CD1c-positive myeloid dendritic cell (primary cell): ENCODE measurements at regions not wholly inside any gene's neighbourhood (a gene's known extent, or its start where the extent isn't known, plus 50 kb on each side); places are given as distances from the start of the nearest gene placed in this dataset.
"Not testable (repeated sequence)": the region's sequence is repeated elsewhere in the genome, so short reads cannot be mapped to it uniquely, and the experiment has no call there.

ENCODE experiments used
- DNase-seq: peaks from one replicate; pipeline ENCODE4 v3.0.0-alpha.2; 2016; ENCODE audit errors: extremely low spot score

GRCh38 chr12:18794000-18794399 is 56.1 kb downstream of the CAPZA3 start:
- DNase-seq, result no peak

DNA sequence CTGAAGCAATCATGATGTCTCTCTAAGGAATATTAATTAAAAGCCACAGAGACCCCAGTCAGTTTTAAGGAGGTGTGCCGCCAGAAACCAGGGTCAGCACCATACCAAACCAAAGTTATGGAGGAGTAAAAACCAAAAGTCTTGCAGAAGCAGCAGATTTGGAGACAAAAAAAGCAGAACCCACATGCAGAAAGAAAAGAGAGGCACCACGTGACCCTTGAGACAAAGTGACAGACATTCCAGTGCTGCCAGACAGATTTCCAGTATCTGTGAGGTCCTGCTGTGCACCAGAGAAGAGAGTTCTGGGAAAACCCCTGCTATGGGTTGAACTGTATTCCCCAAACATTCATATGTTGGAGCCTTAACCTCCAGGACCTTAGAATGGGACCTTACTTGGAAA is 59.7 kb downstream of the CAPZA3 start:
- DNase-seq, result no peak

- DNase-seq, result no peak
Measured at GRCh38 chr12:18798535-18799361, 60.8 kb downstream of the CAPZA3 start.

DNA sequence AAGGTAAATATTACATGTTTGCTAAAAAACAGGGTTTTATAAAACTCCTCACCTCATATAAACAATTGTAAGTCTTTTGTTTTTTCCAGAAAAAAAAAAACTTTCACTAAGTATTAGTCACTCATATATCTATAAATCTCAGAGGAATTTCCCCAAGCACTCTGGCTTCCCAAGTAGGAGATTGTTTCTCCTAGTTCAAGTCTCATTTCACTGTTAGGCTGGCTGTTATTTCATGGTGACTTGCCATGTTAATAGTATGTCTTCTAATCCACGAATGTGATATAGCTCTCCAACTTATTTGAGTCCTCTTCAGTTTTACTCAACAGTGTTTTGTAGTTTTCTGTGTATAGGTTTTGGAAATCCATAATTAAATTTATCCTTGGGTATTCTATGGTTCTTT is 61.6 kb downstream of the CAPZA3 start:
- DNase-seq, result no peak

DNA sequence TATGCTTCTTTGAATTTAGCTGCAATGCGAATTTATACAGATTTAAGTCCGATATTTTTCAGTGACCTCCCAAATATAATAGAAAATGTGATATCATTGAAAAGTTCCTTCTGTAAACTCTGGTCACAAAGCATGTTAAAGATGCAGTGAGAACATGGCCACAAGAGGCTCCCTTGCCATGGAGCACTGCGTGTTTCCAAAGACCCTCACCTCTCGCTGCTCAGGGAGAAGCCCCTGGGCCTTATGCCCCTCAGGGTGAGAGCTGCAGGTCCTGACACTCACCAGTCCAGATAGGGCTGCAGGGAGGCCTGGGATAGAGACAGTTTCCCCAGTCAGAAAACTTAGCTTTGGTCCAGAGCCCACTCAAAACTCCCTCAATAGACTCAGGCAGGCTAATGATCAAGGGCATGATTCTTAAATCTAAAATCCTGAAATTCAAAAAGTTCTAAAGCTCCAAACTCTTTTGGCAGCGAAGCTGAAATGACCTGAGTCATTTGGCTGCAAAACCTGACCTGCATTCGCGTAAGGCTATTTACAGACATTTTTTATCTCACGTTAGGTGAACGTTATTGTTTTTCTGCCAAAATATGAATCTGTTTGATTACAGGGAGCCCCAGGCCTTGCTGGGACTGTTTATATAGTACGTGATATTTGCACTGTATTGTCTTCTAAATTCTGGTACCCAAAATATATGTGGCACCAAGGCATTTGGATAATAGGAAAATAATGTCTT is 67.8 kb downstream of the CAPZA3 start:
- DNase-seq, result no peak

GRCh38 chr12:18807714-18808113 is 69.8 kb downstream of the CAPZA3 start:
- no peak for DNase-seq

DNA sequence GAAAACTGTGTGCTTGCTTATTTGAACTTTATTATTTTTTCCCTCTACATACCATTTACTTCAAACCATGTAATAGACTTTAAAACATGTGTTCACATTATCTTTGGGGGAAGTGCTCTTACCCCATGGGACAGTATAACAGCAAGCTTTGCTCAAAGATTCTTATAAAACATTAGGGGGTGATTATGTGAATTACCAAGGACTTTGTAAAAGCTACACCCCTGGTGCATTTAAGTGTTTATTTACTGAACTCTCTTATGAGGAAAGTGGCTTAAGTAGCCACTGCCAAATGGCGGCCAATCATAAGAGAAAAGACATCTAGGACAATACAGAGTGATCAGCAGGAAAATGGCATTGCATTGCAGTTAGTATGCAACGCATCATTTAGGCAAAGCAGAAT is 70.3 kb downstream of the CAPZA3 start:
- no peak for DNase-seq

DNA sequence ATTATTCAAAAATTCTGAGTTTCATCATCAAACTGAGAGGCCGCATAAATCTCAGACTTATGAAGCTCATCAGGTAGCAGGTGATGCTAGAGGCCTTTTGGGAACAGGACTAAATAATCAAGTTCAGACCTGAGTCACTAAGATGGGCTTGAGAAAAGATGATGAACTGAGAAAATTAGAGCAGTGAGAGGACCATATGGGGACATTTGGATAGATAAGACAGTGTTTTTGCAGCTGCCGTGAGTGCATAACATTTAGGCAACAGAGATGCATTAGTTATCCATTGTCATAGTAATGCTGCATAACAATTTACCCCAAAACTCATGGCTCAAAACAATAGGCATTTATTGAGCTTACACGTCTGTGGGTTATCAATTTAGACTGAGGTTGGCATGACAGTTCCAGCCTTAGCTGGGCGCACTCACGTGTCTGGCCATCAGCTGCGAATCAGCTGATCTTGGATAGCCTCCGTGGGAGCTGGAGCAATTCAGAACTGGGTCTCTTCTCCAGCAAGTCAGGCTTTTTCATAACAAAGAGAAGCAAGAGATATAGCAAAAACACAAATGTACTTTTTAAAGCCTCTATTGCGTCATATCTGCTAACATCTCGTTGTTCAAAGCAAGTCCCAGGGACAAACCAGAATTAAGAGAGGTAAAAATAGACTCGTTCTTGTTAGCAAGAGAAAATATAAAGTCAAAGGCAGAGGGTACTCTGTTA is 72.8 kb downstream of the CAPZA3 start:
- no peak for DNase-seq

DNA sequence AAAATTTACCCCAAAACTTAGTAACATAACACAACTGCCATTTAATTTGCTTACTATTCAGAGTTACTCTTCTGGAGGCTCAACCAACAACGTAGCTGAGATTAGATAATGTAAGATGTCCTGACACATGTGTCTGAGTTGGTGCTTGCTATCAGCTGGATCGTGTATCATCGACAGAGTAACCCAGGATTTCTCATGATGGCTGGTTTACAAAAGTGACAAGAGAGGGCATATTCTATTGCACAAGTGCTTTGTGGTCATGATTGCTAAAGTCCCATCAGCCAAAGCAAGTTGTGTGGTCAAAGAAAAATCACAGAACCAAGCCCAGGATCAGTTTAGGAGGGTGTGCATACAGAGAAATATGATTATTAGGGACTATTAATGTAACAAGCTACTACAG is 73.4 kb downstream of the CAPZA3 start:
- DNase-seq, result peak; percentile 32

DNA sequence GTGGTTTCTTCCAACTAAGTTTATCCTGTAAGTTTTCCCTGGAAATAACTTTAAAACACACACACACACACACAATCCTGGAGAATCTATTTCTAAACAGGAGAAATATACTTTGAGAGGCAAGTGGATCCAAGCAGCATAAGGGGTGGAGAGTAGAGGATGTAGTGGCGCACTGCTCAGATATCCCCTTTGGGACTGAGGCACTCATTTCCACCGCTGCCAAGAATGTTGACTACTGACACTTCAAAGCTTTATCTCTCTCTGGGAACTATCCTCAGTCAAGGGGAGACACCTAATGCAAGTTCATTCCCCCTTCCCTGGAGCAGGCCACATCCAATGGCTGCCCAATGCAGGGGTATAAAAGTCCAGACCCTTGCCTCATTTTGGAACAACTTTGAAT is 75.8 kb downstream of the CAPZA3 start:
- DNase-seq, result no peak

DNA sequence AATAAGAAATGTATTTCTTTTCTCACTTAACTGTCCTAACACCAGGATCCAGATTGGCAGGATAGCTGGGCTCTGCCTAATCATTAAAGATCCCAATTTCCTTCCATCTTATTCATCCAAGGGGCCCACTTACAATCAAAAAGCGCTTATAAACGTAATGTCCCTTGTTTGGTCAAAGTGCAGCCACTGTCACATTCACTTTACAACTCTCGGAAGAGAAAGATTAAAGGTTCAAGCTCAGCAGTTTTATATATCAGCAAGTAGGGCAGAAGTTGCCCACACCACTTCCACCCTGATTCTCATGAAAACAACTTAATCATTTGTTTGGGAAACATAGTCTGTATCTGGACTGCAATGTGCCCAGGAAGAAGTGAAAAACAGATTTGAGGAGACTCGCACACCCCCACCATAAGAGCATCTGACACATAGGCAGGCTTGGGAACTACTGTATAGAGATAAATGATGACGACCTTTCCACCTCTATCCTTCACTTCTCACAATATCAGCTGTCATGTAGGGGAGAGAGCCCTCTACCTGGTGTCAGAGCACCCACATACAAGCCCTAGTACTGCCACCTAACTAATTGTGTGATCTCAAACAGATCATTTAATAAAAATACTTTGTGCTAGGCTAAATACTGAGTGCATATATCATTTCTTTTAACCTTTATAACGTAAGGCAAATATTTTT is 80.8 kb downstream of the CAPZA3 start:
- no peak for DNase-seq

DNA sequence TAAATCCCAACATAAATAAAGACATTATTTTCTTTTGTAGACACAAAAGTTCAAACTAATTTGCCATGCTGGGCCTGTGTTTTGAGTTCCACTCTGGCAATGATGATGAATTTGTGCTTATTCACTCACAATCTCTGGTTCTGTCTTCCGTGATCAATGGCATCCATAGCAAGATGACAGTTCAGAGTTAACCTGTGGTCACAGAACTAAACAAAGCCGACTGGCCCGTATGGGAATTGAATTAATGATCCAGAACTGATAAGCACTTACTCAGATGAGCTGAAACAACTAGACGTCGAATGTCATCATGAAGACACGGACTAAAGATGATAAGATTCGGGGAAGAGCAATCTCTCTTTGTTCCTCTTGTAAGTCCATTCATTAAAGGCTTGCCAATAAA is 81.6 kb downstream of the CAPZA3 start:
- no peak for DNase-seq

GRCh38 chr12:18823461-18823860 is 85.5 kb downstream of the CAPZA3 start:
- peak; percentile 11 for DNase-seq

- peak; percentile 25 for DNase-seq
Measured at GRCh38 chr12:18824287-18824686, 86.4 kb downstream of the CAPZA3 start.

DNA sequence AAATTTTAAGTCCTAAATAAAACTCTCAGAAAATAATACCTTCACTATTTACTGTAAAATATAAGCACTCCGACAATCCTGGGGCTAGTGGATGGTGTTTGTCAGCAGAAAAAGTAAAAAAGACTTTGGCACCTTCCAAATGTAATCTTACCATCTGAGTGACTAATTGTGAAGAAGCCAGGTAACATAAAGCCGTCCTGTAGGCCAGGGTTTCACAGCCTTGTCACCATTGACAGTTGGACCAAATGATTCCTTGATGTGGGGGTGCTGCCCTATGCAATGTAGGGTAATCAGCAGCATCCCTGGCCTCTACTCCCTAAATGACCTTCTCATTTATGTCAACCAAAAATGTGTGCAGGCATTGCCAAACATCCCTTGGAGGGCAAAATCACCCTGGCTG is 87.2 kb downstream of the CAPZA3 start:
- DNase-seq, result no peak

GRCh38 chr12:18827913-18828312 is 90.0 kb downstream of the CAPZA3 start:
- no peak for DNase-seq

DNA sequence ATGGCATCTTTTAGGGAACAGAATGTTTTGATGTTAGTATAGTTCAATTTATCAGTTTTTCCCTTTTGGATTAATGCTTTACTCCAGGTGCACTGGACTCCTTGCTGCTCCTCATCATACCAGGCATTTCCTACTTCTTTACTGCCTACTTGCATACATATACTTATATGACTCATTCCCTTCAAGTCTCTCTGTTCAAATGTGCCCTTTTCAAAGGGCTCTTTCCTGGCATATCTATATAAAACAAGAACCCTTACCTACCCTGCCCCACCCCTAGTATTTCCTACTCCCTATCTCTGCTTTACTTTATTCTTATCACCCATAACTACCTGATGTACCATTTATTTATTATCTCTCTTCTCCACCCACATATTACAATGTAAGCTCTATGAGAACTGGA is 90.6 kb downstream of the CAPZA3 start:
- DNase-seq, result no peak

DNA sequence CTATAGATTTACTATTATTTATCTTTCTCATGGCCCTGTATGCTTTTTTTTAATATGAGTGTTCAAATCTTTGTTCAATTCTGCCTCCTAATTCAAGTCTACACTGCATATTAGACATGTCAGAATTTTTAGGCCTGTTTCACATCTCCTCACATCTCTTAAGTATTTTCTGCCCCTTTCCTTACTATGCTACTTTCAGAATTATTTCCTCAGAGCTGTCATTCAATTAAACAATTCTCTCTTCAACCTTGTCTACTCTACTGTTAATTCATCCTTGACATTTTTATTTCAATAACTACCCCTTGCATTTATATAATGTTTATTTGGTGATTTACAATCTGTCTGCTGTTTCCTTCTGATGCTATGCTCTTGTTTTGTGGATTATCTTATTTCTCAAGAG is 91.1 kb downstream of the CAPZA3 start:
- DNase-seq, result no peak

DNA sequence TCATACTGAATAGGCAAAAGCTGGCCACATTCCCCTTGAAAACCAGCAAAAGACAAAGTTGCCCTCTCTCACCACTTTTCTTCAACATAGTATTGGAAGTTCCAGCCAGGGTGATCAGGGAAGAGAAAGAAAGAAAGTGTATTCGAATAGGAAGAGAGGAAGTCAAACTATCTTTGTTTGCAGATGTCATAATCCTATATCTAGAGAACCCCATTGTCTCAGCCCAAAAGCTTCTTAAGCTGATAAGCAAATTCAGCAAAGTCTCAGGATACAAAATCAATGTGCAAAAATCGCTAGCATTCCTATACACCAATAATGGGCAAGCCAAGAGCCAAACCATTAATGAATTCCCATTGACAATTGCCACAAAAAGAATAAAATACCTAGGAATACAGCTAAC is 95.0 kb downstream of the CAPZA3 start:
- not testable (repeated sequence) for DNase-seq

- no peak for DNase-seq
Measured at GRCh38 chr12:18837025-18837424, 99.1 kb downstream of the CAPZA3 start.

GRCh38 chr12:18837505-18837904 is 99.6 kb downstream of the CAPZA3 start:
- DNase-seq, result no peak

DNA sequence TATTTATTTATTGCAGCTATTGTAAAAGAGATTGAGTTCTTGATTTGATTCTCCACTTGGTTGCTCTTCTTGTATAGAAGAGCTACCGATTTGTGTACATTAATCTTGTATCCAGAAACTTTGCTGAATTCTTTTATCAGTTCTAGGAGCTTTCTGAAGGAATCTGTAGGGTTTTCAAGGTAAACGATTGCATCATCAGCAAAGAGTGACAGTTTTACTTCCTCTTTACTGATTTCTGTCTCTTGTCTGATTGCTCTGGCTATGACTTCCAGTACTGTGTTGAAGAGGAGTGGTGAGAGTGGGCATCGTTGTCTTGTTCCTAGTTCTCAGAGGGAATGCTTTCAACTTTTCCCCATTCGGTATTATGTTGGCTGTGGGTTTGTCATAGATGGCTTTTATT is 103.1 kb downstream of the CAPZA3 start:
- peak; percentile 54 for DNase-seq
